Activated CD8-positive, alpha-beta memory T cell treated with anti-CD3 and anti-CD28 coated beads, Interleukin-2, amount 50 U/mL, for 24 hours (primary cell): ENCODE measurements at regions not wholly inside any gene's neighbourhood (a gene's known extent, or its start where the extent isn't known, plus 50 kb on each side); places are given as distances from the start of the nearest gene placed in this dataset.

Source experiments
- DNase-seq: peaks from one replicate; pipeline ENCODE4 v3.0.0-alpha.2; 2020; ENCODE audit errors: extremely low read depth

- no peak for DNase-seq
Observed at GRCh38 chr5:152337484-152337883, 67.6 kb downstream of the NMUR2 start.

DNA sequence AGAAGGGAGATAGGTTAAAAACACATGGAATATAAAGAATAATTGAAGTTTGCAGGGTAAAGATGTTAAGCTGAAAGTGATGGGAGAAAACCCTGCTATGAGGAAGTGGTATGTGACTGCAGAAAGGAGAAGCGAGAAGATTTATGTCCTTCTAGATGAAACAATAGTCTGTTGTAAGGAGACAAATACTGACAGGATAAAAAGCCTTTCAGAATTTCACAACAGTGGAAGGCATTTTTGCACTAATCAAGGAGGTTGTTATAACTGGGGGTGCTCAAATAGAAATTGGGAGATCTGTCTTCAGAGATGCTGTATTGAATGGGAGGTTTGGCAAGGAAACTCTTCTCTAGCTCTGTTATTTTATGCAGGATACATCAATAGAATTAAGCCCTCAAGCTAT lies 69.6 kb downstream of the NMUR2 start:
- no peak for DNase-seq

GRCh38 chr5:152332716-152333460 lies 72.2 kb downstream of the NMUR2 start:
- DNase-seq: no peak

DNA sequence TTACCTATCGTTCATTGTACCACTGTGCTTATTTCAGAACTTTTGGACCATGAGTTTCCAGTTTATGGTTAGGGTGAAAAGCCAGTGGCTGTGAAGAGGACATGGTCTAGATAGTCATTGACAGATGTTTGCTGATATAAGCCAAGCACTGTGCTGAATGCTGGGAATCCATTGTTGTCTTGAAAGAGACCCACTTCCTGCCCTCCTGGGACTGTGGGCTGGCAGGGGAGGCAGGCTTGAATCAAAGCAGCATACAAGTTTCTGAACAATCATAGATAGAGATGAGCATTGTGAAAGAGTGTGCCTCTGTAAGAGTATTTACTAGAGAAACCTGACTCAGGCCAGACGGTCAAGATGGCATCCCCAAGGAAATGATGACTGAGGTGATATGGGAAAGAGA lies 73.4 kb downstream of the NMUR2 start:
- no peak for DNase-seq

- DNase-seq: no peak
Observed at GRCh38 chr5:152331006-152331405, 74.1 kb downstream of the NMUR2 start.

DNA sequence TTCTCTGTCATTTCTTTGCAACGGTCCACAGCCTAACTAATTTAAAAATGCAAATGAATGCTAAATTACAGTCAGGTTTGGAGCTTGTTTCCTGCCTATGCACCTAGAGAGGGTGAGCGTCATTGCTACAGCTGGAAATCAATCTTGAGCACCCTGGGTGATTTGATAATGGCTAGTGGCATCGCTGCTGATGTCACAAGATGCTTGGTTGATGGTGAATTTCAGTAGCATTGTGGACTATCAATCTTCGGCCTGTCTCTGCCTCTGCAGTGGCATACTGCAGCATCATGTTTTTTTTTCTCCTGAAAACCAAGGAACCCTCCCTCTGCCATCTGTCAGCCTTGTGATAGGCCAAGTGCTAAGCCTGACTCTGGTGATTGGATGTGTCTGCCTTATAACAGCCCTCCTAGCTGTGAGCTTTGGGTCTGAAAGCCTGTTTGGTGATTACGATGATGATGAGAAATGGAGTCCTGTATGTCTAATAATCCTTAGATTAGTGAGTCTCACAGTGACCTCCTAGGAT lies 75.3 kb downstream of the NMUR2 start:
- no peak for DNase-seq

DNA sequence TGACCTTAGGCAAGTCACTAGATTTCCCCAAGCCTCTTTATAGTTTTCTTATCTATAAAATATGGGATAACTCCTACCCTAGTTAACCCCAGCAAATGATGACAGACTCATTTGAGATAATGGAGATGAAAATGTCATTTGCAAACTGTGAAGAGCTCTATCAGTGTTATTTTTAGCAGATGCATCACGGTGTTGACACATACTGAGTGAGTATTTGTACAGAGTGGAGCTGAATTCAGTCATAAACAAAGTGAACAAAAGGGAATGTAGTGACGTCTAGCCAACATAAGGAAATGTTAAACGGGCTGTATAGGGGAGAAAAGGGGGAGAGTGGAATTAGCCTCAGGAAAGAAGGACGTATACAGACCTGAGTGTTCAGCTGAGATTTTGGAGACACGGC lies 75.9 kb downstream of the NMUR2 start:
- DNase-seq: no peak

DNA sequence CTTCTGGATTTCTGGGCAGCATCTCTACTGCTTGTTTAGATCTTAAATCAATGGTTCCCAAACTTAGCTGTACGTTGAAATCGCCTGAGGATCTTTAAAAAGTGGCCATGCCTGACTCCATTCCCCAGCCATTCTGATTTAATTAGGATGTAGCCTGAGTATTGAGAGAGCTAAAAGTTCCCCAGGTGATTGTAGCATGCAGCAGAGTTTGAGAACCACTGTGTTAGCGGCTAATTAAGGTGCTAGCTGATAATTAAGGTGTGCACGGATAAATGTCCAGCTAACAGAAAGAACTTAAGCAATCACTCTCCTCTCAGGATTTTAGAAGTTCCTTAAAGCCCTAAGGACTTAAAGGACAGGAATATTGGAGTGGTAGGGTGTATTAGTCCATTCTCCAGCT lies 89.1 kb downstream of the NMUR2 start:
- DNase-seq: no peak

GRCh38 chr5:152314196-152314829 lies 90.8 kb downstream of the NMUR2 start:
- DNase-seq: no peak

DNA sequence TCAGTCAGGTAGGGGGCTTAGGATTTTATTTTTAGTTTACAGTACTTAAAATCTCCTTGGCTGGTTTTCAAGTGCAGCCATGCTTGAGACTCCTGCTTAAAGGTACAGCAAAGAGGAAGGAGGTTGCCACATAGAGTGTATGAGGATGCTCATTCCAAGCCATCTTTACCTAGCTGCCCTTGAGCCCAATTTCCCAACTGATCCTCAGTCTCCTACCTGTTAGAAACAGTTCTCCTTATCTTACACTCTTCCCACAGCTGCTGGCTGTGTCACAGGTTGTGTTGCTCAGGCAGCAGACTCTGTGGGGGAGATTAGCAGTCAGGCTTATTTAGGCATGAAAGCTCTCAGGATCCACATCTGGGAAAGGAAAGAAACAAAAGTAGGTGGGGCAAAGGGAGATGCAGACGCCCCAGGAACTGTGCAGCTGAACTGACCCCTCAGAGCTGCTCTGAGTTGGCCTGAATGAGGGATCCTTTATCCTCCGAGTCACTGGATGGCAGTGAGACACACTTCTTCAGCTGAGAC lies 95.1 kb downstream of the NMUR2 start:
- DNase-seq: no peak

DNA sequence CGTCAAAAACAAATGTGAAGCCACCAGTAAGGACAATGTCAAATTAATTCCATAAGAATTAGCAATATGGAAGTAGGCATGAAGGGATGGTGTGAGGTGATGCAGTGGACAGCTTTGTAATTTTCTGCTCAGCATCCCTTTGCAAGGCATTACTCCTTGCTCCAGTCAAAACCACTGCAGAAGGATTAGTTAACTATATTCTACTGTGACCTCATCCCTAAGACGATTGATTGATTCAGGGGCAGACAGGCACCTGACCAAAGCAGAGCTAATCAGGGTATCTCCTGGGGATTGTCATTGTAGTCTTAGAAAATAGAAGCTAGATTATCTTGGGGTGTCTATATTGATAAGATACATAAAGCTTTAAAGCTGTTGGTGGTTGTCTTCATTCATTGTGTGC lies 98.7 kb downstream of the NMUR2 start:
- DNase-seq: no peak

- DNase-seq: no peak
Observed at GRCh38 chr5:152305525-152305924, 99.6 kb downstream of the NMUR2 start.

DNA sequence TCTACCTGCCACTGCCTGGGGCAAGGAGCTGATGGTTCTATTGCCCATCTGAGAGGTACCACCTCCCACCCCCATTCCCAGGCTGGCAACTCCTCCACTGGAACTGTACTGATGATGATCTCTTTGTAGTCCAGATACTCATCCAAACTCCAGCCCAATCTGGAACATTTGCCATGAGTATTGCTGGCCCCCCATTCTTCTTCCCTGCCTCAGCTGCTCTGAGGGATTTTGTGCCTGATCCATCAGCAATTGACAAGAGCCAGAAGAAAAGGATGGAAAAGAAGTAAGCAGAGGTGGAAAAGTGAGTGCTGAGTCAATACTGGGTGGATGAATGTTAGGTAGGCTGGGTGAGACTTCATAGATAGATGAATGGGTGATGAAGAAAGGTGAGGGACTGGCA lies 101.2 kb downstream of the NMUR2 start:
- no peak for DNase-seq

DNA sequence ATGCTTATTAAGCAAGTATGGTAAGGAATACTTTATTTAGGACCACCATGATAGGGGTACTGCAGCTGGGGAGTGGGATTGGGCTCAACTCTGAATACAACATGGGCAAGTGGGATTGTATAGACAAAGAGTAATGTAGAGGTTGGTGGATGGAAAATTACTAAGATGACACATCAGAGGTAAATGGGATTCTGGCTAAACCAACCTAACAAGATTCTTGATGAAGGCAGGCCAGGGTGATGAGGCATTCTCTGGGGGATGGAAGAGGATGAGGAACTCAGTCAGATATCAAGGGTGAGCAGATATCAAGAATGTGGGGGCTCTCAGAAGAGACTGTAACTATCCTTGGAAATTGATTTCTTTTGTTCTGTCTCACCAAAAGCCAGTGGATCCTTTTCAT lies 107.2 kb downstream of the NMUR2 start:
- DNase-seq: no peak

DNA sequence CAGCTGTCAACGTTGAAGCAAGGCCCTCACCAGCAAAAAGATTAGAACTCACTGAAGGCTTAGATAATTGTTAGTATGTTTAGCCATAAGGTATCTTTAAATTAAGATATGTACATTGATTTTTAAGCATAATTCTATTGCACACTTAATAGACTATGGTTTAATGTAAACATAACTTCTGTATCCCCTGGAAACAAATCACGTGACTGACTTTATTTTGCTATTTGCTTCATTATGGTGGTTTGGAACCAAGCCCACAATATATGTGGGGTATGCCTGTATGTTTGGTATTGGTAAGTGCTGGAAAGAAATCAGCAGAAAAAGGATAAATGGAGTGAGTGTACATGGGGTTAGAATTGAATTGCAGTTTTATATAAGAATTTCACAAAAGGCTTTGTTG lies 111.9 kb downstream of the NMUR2 start:
- no peak for DNase-seq

DNA sequence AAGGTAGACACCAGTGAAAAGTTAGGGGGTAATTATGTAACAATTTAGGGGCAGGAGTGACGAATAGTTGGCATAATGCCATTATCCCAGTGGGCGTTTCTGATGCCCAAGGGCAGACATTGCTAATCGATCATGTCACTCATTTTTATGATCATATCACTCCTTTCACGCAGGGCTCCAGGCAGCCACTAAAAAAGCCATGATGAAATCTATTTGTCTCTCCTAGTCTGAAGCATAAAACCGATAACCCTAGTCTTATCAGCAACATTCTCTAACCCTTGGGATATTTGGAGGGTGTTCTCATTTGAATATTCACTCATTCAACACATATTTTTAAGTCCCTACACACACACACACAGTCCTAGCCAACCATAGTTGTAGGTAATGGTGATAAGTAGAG lies 114.9 kb downstream of the NMUR2 start:
- DNase-seq: no peak

- no peak for DNase-seq
Observed at GRCh38 chr5:152288917-152289595, 116.0 kb downstream of the NMUR2 start.

DNA sequence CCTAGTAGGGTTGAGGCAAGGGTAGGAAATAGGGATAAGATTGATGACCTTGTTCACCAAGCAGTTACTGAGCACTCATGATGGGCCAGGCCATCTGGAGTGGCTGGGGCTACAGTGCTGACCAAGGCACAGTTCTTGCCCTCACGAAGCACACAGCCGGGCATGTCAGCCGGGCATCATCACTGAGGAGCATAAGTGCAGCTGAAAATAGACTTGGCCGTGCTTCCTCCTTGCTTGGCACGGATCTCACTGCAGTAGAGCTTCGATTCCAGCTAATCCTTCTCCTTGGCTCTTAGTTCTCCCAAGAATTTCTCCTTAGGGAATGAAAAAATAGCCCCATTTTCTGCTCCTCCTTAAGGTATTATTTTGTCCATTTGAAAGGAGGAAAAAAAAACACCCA lies 116.6 kb downstream of the NMUR2 start:
- no peak for DNase-seq

GRCh38 chr5:152285764-152286163 lies 119.3 kb downstream of the NMUR2 start:
- DNase-seq: no peak

DNA sequence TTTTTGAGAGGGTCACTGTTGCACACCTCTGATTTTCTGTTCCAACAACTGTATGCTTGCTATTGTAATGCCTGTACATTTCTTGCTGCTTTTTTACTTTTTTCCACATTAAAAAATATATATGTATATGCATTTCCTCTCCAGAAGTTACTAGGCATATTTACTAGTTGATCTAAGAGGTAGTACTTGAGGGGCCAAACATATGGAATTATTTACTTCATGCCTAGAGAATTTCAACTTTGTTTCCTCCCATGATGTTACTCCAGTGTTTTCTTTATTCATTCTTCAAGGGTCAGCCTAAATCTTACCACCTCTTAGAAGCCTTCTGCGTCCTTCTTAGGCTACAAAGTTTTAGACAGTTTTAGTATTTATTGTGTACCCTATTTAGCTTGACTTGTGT lies 122.7 kb downstream of the NMUR2 start:
- no peak for DNase-seq

DNA sequence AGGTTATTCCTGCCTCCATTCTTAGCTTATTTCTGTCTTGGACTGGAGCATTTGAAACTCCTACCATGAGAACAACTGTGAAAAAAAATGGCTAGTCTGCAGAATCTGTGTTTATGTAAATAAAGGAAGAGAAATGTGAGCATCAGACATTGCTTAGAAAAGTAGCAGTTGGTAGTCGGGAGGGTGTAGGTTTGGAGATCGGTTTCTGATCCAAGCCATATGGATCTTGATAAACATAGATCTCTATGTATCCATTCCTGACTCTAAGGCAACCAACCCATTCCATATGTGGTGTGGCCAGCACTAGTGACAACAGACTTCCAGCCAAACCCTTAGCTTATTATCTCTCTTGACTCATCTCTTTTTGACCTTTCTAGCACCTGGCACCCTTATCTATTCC lies 127.1 kb downstream of the NMUR2 start:
- DNase-seq: no peak

GRCh38 chr5:152274224-152274623 lies 130.9 kb downstream of the NMUR2 start:
- DNase-seq: no peak

- no peak for DNase-seq
Observed at GRCh38 chr5:152271420-152271819, 133.7 kb downstream of the NMUR2 start.
